ENCODE measurements at regions not wholly inside any gene's neighbourhood (a gene's known extent, or its start where the extent isn't known, plus 50 kb on each side); places are given as distances from the start of the nearest gene placed in this dataset.

GRCh38 chr4:183848805-183849204 is 56.3 kb upstream of the STOX2 start:
- dilution Hi-C loops (cut with MboI; ENCODE audit: extremely low pct_ligation_motif_present, low sequenced_read_pairs): no loop called here
- Histone ChIP-seq H3K27ac (ENCODE audit: insufficient read depth, low read depth, low read length) (no peak overlapping the region), H3K9me1 (replicated peaks; ENCODE audit: control insufficient read depth, extremely low read depth, insufficient read depth, low read length) (no peaks in the 10 kb centered on the region), H3K79me2 (ENCODE audit: control insufficient read depth, insufficient read depth, low read length) (no peaks in the 10 kb centered on the region), H3K4me2 (ENCODE audit: insufficient read depth, low read length) (no peak overlapping the region), H3K4me1 (ENCODE audit: control insufficient read depth, extremely low read depth, insufficient read depth, low read length) (no peaks in the 10 kb centered on the region), H3K36me3 (ENCODE audit: control insufficient read depth in 2 of 2, extremely low read depth in 1 of 2, insufficient read depth in 2 of 2, low read length in 2 of 2) (no peaks in the 10 kb centered on the region), H4K20me1 (replicated peaks; ENCODE audit: control insufficient read depth, extremely low read depth, insufficient read depth, low read length) (no peaks in the 10 kb centered on the region), H3K9ac (replicated peaks; ENCODE audit: extremely low read depth, insufficient read depth, low read length) (no peak overlapping the region), H2AFZ (ENCODE audit: low read depth, low read length) (no peak overlapping the region), H3K27me3 (ENCODE audit: control insufficient read depth in 2 of 2, insufficient read depth in 2 of 2, low read length in 2 of 2) (peaks cover 2% of the 10 kb centered on the region in 2 experiments), H3K9me3 (replicated peaks; ENCODE audit: control insufficient read depth, insufficient read depth, low read length) (no peaks in the 10 kb centered on the region), H3K4me3 (replicated peaks in 1 of 3; ENCODE audit: insufficient read depth in 1 of 3, low read depth in 1 of 3, low read length in 3 of 3) (no peak overlapping the region)
- TF ChIP-seq GATA2 (IDR thresholded peaks at IDR 0.05; ENCODE audit: insufficient read depth, insufficient read length, low read depth, low read length) (no peak), JUN (IDR thresholded peaks at IDR 0.05; ENCODE audit: borderline replicate concordance, insufficient read depth, insufficient read length, low read depth) (no peak), POLR2AphosphoS5 (IDR thresholded peaks at IDR 0.05; ENCODE audit: insufficient read depth, low read depth, low read length) (no peak)
- BruUV-seq (replicated peaks): no TSS peak
- intact Hi-C loops (cut with micrococcal nuclease): loop anchor here (10.0 kb wide), 1 partner anchor 374 kb away; no protein-coding TSS in a partner anchor
- POLR2A ChIA-PET: no interaction called here
- CTCF ChIA-PET: interaction anchor here (0.8 kb wide), 1 partner anchor 8 kb away, joined by 3 read pairs; no protein-coding TSS in a partner anchor
- no peak for DNase-seq (ENCODE audit: low read depth, low spot score)
- no peak for FAIRE-seq

GRCh38 chr4:183852910-183853547 is 52.1 kb upstream of the STOX2 start:
- Histone ChIP-seq H3K9me3 (replicated peaks; ENCODE audit: control insufficient read depth, insufficient read depth, low read length) (no peaks in the 10 kb centered on the region), H4K20me1 (replicated peaks; ENCODE audit: control insufficient read depth, extremely low read depth, insufficient read depth, low read length) (no peaks in the 10 kb centered on the region), H3K27ac (ENCODE audit: insufficient read depth, low read depth, low read length) (no peak overlapping the region), H3K27me3 (ENCODE audit: control insufficient read depth in 2 of 2, insufficient read depth in 2 of 2, low read length in 2 of 2) (no peaks in the 10 kb centered on the region), H2AFZ (ENCODE audit: low read depth, low read length) (no peak overlapping the region), H3K4me2 (ENCODE audit: insufficient read depth, low read length) (no peak overlapping the region), H3K4me1 (ENCODE audit: control insufficient read depth, extremely low read depth, insufficient read depth, low read length) (no peaks in the 10 kb centered on the region), H3K79me2 (ENCODE audit: control insufficient read depth, insufficient read depth, low read length) (no peaks in the 10 kb centered on the region), H3K9ac (replicated peaks; ENCODE audit: extremely low read depth, insufficient read depth, low read length) (no peak overlapping the region), H3K4me3 (replicated peaks in 1 of 3; ENCODE audit: insufficient read depth in 1 of 3, low read depth in 1 of 3, low read length in 3 of 3) (no peak overlapping the region), H3K36me3 (ENCODE audit: control insufficient read depth in 2 of 2, extremely low read depth in 1 of 2, insufficient read depth in 2 of 2, low read length in 2 of 2) (no peaks in the 10 kb centered on the region), H3K9me1 (replicated peaks; ENCODE audit: control insufficient read depth, extremely low read depth, insufficient read depth, low read length) (no peaks in the 10 kb centered on the region)
- CTCF ChIA-PET: no interaction called here
- POLR2A ChIA-PET: no interaction called here
- no TSS peak for BruUV-seq (replicated peaks)
- TF ChIP-seq MAX (IDR thresholded peaks at IDR 0.05; ENCODE audit: insufficient read depth, insufficient read length): no peak
- no peak for TF ChIP-seq POLR2AphosphoS5 (IDR thresholded peaks at IDR 0.05; ENCODE audit: insufficient read depth, low read depth, low read length)
- no peak for TF ChIP-seq GATA2 (IDR thresholded peaks at IDR 0.05; ENCODE audit: insufficient read depth, insufficient read length, low read depth, low read length)
- TF ChIP-seq POLR2A (IDR thresholded peaks at IDR 0.05; ENCODE audit: low read depth, low read length): no peak
- no peak for TF ChIP-seq JUN (IDR thresholded peaks at IDR 0.05; ENCODE audit: borderline replicate concordance, insufficient read depth, insufficient read length, low read depth)
- TF ChIP-seq MYC (IDR thresholded peaks at IDR 0.05; ENCODE audit: low read depth, low read length): no peak
- TF ChIP-seq FOS (IDR thresholded peaks at IDR 0.05; ENCODE audit: borderline replicate concordance, insufficient read depth, low read length): no peak
- TF ChIP-seq EZH2 (IDR thresholded peaks at IDR 0.05; ENCODE audit: borderline replicate concordance, low read depth, low read length, severe bottlenecking): no peak
- TF ChIP-seq, protein P1, sequence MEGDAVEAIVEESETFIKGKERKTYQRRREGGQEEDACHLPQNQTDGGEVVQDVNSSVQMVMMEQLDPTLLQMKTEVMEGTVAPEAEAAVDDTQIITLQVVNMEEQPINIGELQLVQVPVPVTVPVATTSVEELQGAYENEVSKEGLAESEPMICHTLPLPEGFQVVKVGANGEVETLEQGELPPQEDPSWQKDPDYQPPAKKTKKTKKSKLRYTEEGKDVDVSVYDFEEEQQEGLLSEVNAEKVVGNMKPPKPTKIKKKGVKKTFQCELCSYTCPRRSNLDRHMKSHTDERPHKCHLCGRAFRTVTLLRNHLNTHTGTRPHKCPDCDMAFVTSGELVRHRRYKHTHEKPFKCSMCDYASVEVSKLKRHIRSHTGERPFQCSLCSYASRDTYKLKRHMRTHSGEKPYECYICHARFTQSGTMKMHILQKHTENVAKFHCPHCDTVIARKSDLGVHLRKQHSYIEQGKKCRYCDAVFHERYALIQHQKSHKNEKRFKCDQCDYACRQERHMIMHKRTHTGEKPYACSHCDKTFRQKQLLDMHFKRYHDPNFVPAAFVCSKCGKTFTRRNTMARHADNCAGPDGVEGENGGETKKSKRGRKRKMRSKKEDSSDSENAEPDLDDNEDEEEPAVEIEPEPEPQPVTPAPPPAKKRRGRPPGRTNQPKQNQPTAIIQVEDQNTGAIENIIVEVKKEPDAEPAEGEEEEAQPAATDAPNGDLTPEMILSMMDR (IDR thresholded peaks at IDR 0.05; ENCODE audit: extremely low read depth in 1 of 2, insufficient read depth in 1 of 2, low read depth in 1 of 2, low read length in 2 of 2): no peak
- FAIRE-seq (no peak), DNase-seq (ENCODE audit: low read depth, low spot score) (no peak)
- intact Hi-C loops (cut with micrococcal nuclease): no loop called here
- dilution Hi-C loops (cut with MboI; ENCODE audit: extremely low pct_ligation_motif_present, low sequenced_read_pairs): no loop called here
